ENCODE measurements at regions not wholly inside any gene's neighbourhood (a gene's known extent, or its start where the extent isn't known, plus 50 kb on each side); places are given as distances from the start of the nearest gene placed in this dataset.

DNA sequence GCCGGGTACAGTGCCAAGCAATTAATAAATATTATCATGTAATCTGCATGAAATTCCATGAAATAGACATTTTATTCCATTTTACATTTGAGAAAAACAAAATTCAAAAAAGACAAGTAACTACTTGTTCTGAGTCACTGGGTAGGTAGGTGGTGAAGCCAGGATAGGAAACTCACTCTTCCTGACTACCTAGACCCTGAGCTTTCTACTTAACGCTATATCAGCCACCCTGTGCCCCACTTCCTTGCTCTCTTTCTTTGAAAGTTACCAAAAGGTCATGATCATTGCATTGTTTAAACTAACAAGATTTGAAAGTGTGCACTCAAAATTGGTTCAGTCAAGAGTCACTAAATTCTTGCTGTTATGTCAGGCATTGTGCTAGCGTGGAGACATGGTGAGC, 235.7 kb downstream of the CD83 start:
- Mint-ChIP-seq H3K9me3 (peaks cover 3 to 9% of the 10 kb centered on the region in 2 experiments; a peak in 3 of 5 replicates), H3K4me3 (no peak overlapping the region), H3K27me3 (ENCODE audit: low read depth) (no peaks in the 10 kb centered on the region; the same call in none of the 2 replicates), H3K36me3 (ENCODE audit: insufficient read depth in 1 of 3, low read depth in 3 of 3) (peaks cover 0 to 9% (median 5%) of the 10 kb centered on the region in 3 experiments), H3K4me1 (peaks cover 19 to 39% of the 10 kb centered on the region in 2 experiments), H3K27ac (peak overlapping the region in 1 of 3 experiments; percentile 7; a peak in 1 of 7 replicates)
- Histone ChIP-seq H3K9ac (ENCODE audit: extremely low read depth, insufficient read length, low read length) (no peak overlapping the region), H3K23me2 (ENCODE audit: insufficient read length, low read depth, low read length, poor library complexity, severe bottlenecking) (no peaks in the 10 kb centered on the region), H4K20me1 (ENCODE audit: control insufficient read depth, insufficient read depth, insufficient read length) (no peaks in the 10 kb centered on the region), H3K27me3 (ENCODE audit: insufficient read depth, low read length) (no peaks in the 10 kb centered on the region), H2AFZ (ENCODE audit: low read length) (no peak overlapping the region), H4K8ac (replicated peaks; ENCODE audit: insufficient read length, low read depth, low read length) (no peak overlapping the region), H2BK120ac (ENCODE audit: low read depth, low read length, poor library complexity, severe bottlenecking) (no peak overlapping the region), H3K4ac (ENCODE audit: low read depth, low read length) (no peak overlapping the region), H3K56ac (ENCODE audit: insufficient read length, low read depth, low read length) (no peak overlapping the region), H3K14ac (ENCODE audit: insufficient read depth, low read length) (no peak overlapping the region), H3T11ph (ENCODE audit: low read length) (no peak overlapping the region), H2BK5ac (ENCODE audit: insufficient read length, low read length) (no peak overlapping the region), H2AK5ac (ENCODE audit: insufficient read length, low read length) (no peak overlapping the region), H4K91ac (ENCODE audit: insufficient read length, low read depth, low read length) (no peak overlapping the region), H3K23ac (ENCODE audit: insufficient read length, low read depth, low read length) (no peak overlapping the region), H3K79me1 (ENCODE audit: insufficient read depth, low read depth, low read length, poor library complexity, severe bottlenecking) (no peaks in the 10 kb centered on the region), H3K79me2 (ENCODE audit: insufficient read depth, low read length) (no peaks in the 10 kb centered on the region), H3K4me2 (ENCODE audit: insufficient read depth, insufficient read length, low read length) (no peak overlapping the region), H2BK12ac (ENCODE audit: insufficient read length, low read depth, low read length) (no peak overlapping the region), H4K5ac (ENCODE audit: insufficient read length, low read depth, low read length) (no peak overlapping the region), H2BK20ac (ENCODE audit: low read depth, low read length, poor library complexity, severe bottlenecking) (no peak overlapping the region), H3K27ac (ENCODE audit: insufficient read length, low read depth, low read length) (no peak overlapping the region), H3K9me3 (ENCODE audit: control insufficient read depth, low read depth, low read length) (peaks cover 5% of the 10 kb centered on the region), H2BK15ac (ENCODE audit: low read depth, low read length) (no peak overlapping the region), H3K18ac (ENCODE audit: insufficient read length, low read depth, low read length) (no peak overlapping the region), H3K4me1 (ENCODE audit: insufficient read depth, low read length) (0 out of 2 replicates have a peak, but pooled peaks cover 6% of the 10 kb centered on the region)
- WGBS (ENCODE audit: extremely low coverage, insufficient read length, low lambda C conversion rate), result no CpG with 5 or more reads among the region's 3 CpGs
- TF ChIP-seq, protein P1, sequence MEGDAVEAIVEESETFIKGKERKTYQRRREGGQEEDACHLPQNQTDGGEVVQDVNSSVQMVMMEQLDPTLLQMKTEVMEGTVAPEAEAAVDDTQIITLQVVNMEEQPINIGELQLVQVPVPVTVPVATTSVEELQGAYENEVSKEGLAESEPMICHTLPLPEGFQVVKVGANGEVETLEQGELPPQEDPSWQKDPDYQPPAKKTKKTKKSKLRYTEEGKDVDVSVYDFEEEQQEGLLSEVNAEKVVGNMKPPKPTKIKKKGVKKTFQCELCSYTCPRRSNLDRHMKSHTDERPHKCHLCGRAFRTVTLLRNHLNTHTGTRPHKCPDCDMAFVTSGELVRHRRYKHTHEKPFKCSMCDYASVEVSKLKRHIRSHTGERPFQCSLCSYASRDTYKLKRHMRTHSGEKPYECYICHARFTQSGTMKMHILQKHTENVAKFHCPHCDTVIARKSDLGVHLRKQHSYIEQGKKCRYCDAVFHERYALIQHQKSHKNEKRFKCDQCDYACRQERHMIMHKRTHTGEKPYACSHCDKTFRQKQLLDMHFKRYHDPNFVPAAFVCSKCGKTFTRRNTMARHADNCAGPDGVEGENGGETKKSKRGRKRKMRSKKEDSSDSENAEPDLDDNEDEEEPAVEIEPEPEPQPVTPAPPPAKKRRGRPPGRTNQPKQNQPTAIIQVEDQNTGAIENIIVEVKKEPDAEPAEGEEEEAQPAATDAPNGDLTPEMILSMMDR (conservative IDR thresholded peaks at IDR 0.05), result no peak
- no peak for DNase-seq
